Lower leg skin (tissue), 3 donors: ENCODE measurements at regions not wholly inside any gene's neighbourhood (a gene's known extent, or its start where the extent isn't known, plus 50 kb on each side); places are given as distances from the start of the nearest gene placed in this dataset.

ENCODE experiments used
- POLR2A ChIP-seq, 2 donors: fragments of 450-650 bp; IDR thresholded peaks; one replicate each; pipeline ENCODE4 v1.6.1; 2016 to 2017; ENCODE audit warnings: antibody characterized with exemption in 2 of 2, mild to moderate bottlenecking in 1 of 2, moderate library complexity in 1 of 2
- TF ChIP-seq, protein P1 (sequence below), 3 donors: fragments of 450-650 bp; IDR thresholded peaks; one replicate each; pipeline ENCODE4 v1.5.1; 2016; ENCODE audit warnings: antibody characterized with exemption in 3 of 3, mild to moderate bottlenecking in 3 of 3, moderate library complexity in 2 of 3

DNA sequence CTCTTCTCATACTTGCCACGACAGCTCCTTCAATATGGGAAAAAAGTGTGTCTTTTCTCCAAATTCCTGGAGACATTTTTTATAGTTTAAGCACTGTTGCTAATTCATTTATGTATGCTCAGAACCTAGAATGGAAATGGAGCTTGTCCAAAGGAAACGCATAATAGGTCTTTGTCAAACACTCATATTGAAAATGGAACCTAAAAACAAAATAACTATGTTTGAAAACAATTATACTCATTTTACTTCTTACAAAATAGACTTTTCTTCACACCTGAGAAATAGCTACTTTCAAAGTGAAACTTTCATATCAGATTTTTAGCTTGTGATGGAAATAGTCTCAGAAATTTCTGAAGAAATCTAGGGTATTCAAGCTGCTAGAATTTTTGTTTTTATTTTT, 529.7 kb upstream of the BOD1L1 start:
- no peak for TF ChIP-seq POLR2A (IDR thresholded peaks at IDR 0.05)
- TF ChIP-seq, protein P1, sequence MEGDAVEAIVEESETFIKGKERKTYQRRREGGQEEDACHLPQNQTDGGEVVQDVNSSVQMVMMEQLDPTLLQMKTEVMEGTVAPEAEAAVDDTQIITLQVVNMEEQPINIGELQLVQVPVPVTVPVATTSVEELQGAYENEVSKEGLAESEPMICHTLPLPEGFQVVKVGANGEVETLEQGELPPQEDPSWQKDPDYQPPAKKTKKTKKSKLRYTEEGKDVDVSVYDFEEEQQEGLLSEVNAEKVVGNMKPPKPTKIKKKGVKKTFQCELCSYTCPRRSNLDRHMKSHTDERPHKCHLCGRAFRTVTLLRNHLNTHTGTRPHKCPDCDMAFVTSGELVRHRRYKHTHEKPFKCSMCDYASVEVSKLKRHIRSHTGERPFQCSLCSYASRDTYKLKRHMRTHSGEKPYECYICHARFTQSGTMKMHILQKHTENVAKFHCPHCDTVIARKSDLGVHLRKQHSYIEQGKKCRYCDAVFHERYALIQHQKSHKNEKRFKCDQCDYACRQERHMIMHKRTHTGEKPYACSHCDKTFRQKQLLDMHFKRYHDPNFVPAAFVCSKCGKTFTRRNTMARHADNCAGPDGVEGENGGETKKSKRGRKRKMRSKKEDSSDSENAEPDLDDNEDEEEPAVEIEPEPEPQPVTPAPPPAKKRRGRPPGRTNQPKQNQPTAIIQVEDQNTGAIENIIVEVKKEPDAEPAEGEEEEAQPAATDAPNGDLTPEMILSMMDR (IDR thresholded peaks at IDR 0.05), result no peak
